K562 (cell line): ENCODE measurements at regions not wholly inside any gene's neighbourhood (a gene's known extent, or its start where the extent isn't known, plus 50 kb on each side); places are given as distances from the start of the nearest gene placed in this dataset.
"Not testable (repeated sequence)": the region's sequence is repeated elsewhere in the genome, so short reads cannot be mapped to it uniquely, and the experiment has no call there.

Source experiments
- ATAC-seq: fragments of 200-7000 bp; cut with Tn5 transposase; 3 replicates; pipeline ENCODE4 v1.9.1; 2020; ENCODE audit warnings: moderate library complexity
- BruUV-seq: library from RNA; stranded (reverse); fragments of 400-500 nt; replicated peaks from 2 replicates; lab custom pipeline; 2021; lab: Mats Ljungman, UMichigan
- CTCF ChIA-PET: fragments of 300-600 bp; formaldehyde crosslinking; extraction: SDS; loops from one replicate; lab custom pipeline; 2021; ENCODE audit warnings: low intra/inter-chr PET ratio; lab: Yijun Ruan, JAX
- POLR2A ChIA-PET: fragments of 300-600, 350-650 bp; sonication (Branson Sonifier 250); formaldehyde crosslinking; extraction: SDS; loops from one replicate; lab custom pipeline; 2021; ENCODE audit warnings: antibody characterized with exemption, inconsistent platforms; lab: Yijun Ruan, JAX
- DNase-seq, 4 experiments: peaks; one replicate each; pipeline versions ENCODE4 v3.0.0 to v3.0.0-alpha.2; 2011 to 2018; ENCODE audit warnings: low spot score in 3 of 4, mixed read lengths in 3 of 4; ENCODE audit errors: extremely low read depth in 1 of 4
- FAIRE-seq: peaks from 2 replicates; lab custom pipeline; 2011; peaks lifted over from hg19 to GRCh38; lab: Jason Lieb, UNC
- H2AFZ ChIP-seq: 2 replicates; pipeline ENCODE4 v1.6.0; 2011; ENCODE audit warnings: low read depth, low read length, control low read depth, inconsistent platforms
- H3K27ac ChIP-seq: fragments of 200-600 bp; 3 replicates; pipeline ENCODE4 v1.8.0; 2011; ENCODE audit warnings: low read depth, mild to moderate bottlenecking, control low read depth, inconsistent platforms, low read length, moderate library complexity, mixed read lengths; ENCODE audit errors: extremely low read depth
- H3K27me3 ChIP-seq, 2 experiments: fragments of 300-600 bp in 1 of 2; 2 replicates in 1 of 2; 3 replicates in 1 of 2; pipeline versions ENCODE4 v1.6.0 to v1.8.0; 2011; ENCODE audit warnings: inconsistent platforms in 2 of 2, low read length in 2 of 2, mild to moderate bottlenecking in 1 of 2, mixed read lengths in 1 of 2, moderate library complexity in 1 of 2; ENCODE audit not compliant: control insufficient read depth in 2 of 2, insufficient read depth in 2 of 2
- H3K36me3 ChIP-seq: fragments of 300-600 bp; 3 replicates; pipeline ENCODE4 v1.8.0; 2011; ENCODE audit warnings: mild to moderate bottlenecking, low read length, inconsistent platforms; ENCODE audit not compliant: control insufficient read depth, insufficient read depth
- H3K4me1 ChIP-seq, 2 experiments: fragments of 200-600 bp in 1 of 2; replicated peaks in 1 of 2; 2 replicates in 1 of 2; 3 replicates in 1 of 2; pipeline versions ENCODE4 v1.5.1 to v1.8.0; 2011; ENCODE audit warnings: inconsistent platforms in 2 of 2, low read length in 2 of 2, mild to moderate bottlenecking in 1 of 2, mixed read lengths in 1 of 2, moderate library complexity in 1 of 2; ENCODE audit not compliant: control insufficient read depth in 2 of 2, insufficient read depth in 2 of 2
- H3K4me2 ChIP-seq: 2 replicates; pipeline ENCODE4 v1.6.1; 2011; ENCODE audit warnings: low read length, control low read depth, inconsistent platforms, mixed read lengths; ENCODE audit not compliant: insufficient read depth
- H3K4me3 ChIP-seq: fragments of 200-600 bp; sonication (generic), shearing (Covaris generic); 2 replicates; pipeline ENCODE4 v1.5.1; 2016; ENCODE audit warnings: control low read depth, inconsistent platforms
- H3K79me2 ChIP-seq: fragments of 200-600 bp; 3 replicates; pipeline ENCODE4 v1.8.0; 2011; ENCODE audit warnings: low read length, inconsistent platforms; ENCODE audit not compliant: control insufficient read depth, insufficient read depth
- H3K9ac ChIP-seq, 2 experiments: 2 replicates each; pipeline versions ENCODE4 v1.6.0 to v1.6.1; 2011; ENCODE audit warnings: low read depth in 2 of 2, low read length in 2 of 2, control low read depth in 1 of 2, inconsistent platforms in 1 of 2, mild to moderate bottlenecking in 1 of 2, mixed read lengths in 1 of 2; ENCODE audit not compliant: insufficient read depth in 1 of 2
- H3K9me1 ChIP-seq: one replicate; pipeline ENCODE4 v1.6.0; 2011; ENCODE audit warnings: inconsistent platforms, mild to moderate bottlenecking, low read length, moderate library complexity; ENCODE audit not compliant: control insufficient read depth, insufficient read depth
- H3K9me3 ChIP-seq: replicated peaks from 2 replicates; pipeline ENCODE4 v1.5.1; 2011; ENCODE audit warnings: low read depth, low read length, inconsistent platforms; ENCODE audit not compliant: control insufficient read depth, insufficient read depth
- H4K20me1 ChIP-seq: replicated peaks from 2 replicates; pipeline ENCODE4 v1.6.1; 2011; ENCODE audit warnings: low read length, inconsistent platforms, mixed read lengths; ENCODE audit not compliant: control insufficient read depth, insufficient read depth
- E2F4 ChIP-seq: sonication (generic); formaldehyde crosslinking; IDR thresholded peaks from 2 replicates; pipeline ENCODE4 v1.8.0; 2022; ENCODE audit warnings: mild to moderate bottlenecking, low read depth, missing genetic modification reagents
- POLR2AphosphoS5 ChIP-seq: IDR thresholded peaks from 2 replicates; pipeline ENCODE4 v1.6.1; 2011; ENCODE audit warnings: mild to moderate bottlenecking, low read depth, low read length, moderate library complexity; ENCODE audit not compliant: control insufficient read depth, insufficient read depth
- THRB ChIP-seq: fragments of 450-650 bp; formaldehyde crosslinking; conservative IDR thresholded peaks from 2 replicates; pipeline ENCODE4 v1.4.0; 2022; ENCODE audit warnings: mild to moderate bottlenecking, missing genetic modification characterization
- ZNF584 ChIP-seq: fragments of 200-800 bp; sonication (Bioruptor generic); IDR thresholded peaks from 2 replicates; pipeline ENCODE4 v1.6.1; 2016; ENCODE audit warnings: low read depth, mild to moderate bottlenecking, missing genetic modification characterization, missing compliant biosample characterization
- ZNF592 ChIP-seq: fragments of 450-650 bp; IDR thresholded peaks from 2 replicates; pipeline ENCODE4 v1.6.1; 2017; ENCODE audit warnings: antibody characterized with exemption, mild to moderate bottlenecking
- ZNF695 ChIP-seq: fragments of 450-650 bp; formaldehyde crosslinking; IDR thresholded peaks from 2 replicates; pipeline ENCODE4 v1.4.0; 2020; ENCODE audit warnings: mild to moderate bottlenecking, moderate library complexity
- WGBS: fragments of 100-300 bp; shearing (Covaris generic); methylation state at CpG from one replicate; pipeline ENCODE4 v1.1.6; 2016; ENCODE audit warnings: low coverage, mixed read lengths; ENCODE audit not compliant: insufficient coverage; ENCODE audit errors: missing lambda C conversion rate; 5-methylcytosine and 5-hydroxymethylcytosine counted together
- in situ Hi-C: fragments of 300-500 bp; cut with MboI; formaldehyde crosslinking; loops from 4 replicates; pipeline ENCODE4 v1.15.0; 2018; ENCODE audit warnings: inconsistent platforms, mixed read lengths
- intact Hi-C: fragments of 100-400 bp; cut with micrococcal nuclease; formaldehyde crosslinking; loops from 2 replicates; pipeline ENCODE4 v1.14.2; 2022

- TF ChIP-seq ZNF592 (no peak), E2F4 (no peak), ZNF695 (CRISPR knock-in tag) (no peak), ZNF584 (no peak), POLR2AphosphoS5 (no peak), THRB (CRISPR knock-in tag) (no peak)
Observed at GRCh38 chr18:39230086-39230803, 1664.6 kb upstream of the CELF4 start (continued).

- DNase-seq, H3K36me3 ChIP-seq, ATAC-seq, H3K9ac ChIP-seq, H3K4me3 ChIP-seq, H3K27me3 ChIP-seq, in situ Hi-C loops, H3K4me1 ChIP-seq, BruUV-seq, FAIRE-seq, POLR2A ChIA-PET, CTCF ChIA-PET, H3K27ac ChIP-seq, H2AFZ ChIP-seq, intact Hi-C loops, H3K9me3 ChIP-seq, H3K79me2 ChIP-seq, H4K20me1 ChIP-seq, H3K4me2 ChIP-seq, H3K9me1 ChIP-seq: not testable (repeated sequence)
- WGBS, result 0% methylated on average over 2 of the region's 2 CpGs
Observed at GRCh38 chr18:39227769-39228168, 1662.2 kb upstream of the CELF4 start.
